ENCODE measurements at regions not wholly inside any gene's neighbourhood (a gene's known extent, or its start where the extent isn't known, plus 50 kb on each side); places are given as distances from the start of the nearest gene placed in this dataset.

GRCh38 chr11:106327637-106328036 lies 250.2 kb downstream of the AASDHPPT start (continued):
- no peak for TF ChIP-seq REST (IDR thresholded peaks at IDR 0.05; ENCODE audit: low read depth)

- Histone ChIP-seq H2AFZ (ENCODE audit: low read depth, low read length, poor library complexity, severe bottlenecking) (no peak overlapping the region), H3K27me3 (ENCODE audit: insufficient read depth, low read length) (no peaks in the 10 kb centered on the region; the same call in 1 of the 2 replicates), H4K20me1 (ENCODE audit: insufficient read depth) (no peaks in the 10 kb centered on the region), H3K4me2 (ENCODE audit: low read length) (no peak overlapping the region), H3K4me1 (ENCODE audit: control insufficient read depth in 1 of 2, insufficient read depth in 2 of 2, low read length in 2 of 2) (no peaks in the 10 kb centered on the region), H3K79me2 (ENCODE audit: insufficient read depth, low read length) (no peaks in the 10 kb centered on the region), H3K4me3 (replicated peaks in 1 of 2; ENCODE audit: low read depth in 1 of 2, low read length in 2 of 2) (no peak overlapping the region), H3K36me3 (ENCODE audit: control insufficient read depth in 1 of 2, insufficient read depth in 2 of 2, low read length in 2 of 2) (no peaks in the 10 kb centered on the region), H3K9ac (ENCODE audit: low read length) (no peak overlapping the region), H3K9me2 (ENCODE audit: insufficient read depth) (no peaks in the 10 kb centered on the region), H3K27ac (ENCODE audit: low read depth, low read length) (no peak overlapping the region), H3K9me3 (ENCODE audit: control insufficient read depth in 1 of 2, insufficient read depth in 1 of 2, low read depth in 1 of 2, low read length in 2 of 2) (no peaks in the 10 kb centered on the region)
- ChIA-PET CTCF (no interaction called here), POLR2A (no interaction called here), RAD21 (ENCODE audit: low non-redundant PET in 1 of 2, low total read pairs in 2 of 2, uncharacterized antibody in 2 of 2, unreplicated experiment in 2 of 2) (no interaction called here)
- no peak for DNase-seq (ENCODE audit: low read depth, low spot score)
- intact Hi-C loops (cut with micrococcal nuclease) = no loop called here
- BruUV-seq (replicated peaks) = no TSS peak
- ATAC-seq = no peak
- TF ChIP-seq POLR2AphosphoS5 (IDR thresholded peaks at IDR 0.05; ENCODE audit: low read depth, low read length) = no peak
- no peak for TF ChIP-seq SIN3A (IDR thresholded peaks at IDR 0.05; ENCODE audit: low read depth)
- no peak for TF ChIP-seq MAX (IDR thresholded peaks at IDR 0.05)
- TF ChIP-seq EZH2 (IDR thresholded peaks at IDR 0.05) = no peak
- TF ChIP-seq EGR1 (IDR thresholded peaks at IDR 0.05; ENCODE audit: low read depth) = no peak
- TF ChIP-seq CTCF (IDR thresholded peaks at IDR 0.05 in 2 of 3, conservative IDR thresholded peaks at IDR 0.05 in 1 of 3; ENCODE audit: borderline replicate concordance in 1 of 3, insufficient read depth in 1 of 3, low read depth in 2 of 3, low read length in 2 of 3) = no peak
- TF ChIP-seq ATF3 (IDR thresholded peaks at IDR 0.05) = no peak
- no peak for TF ChIP-seq ZNF274 (IDR thresholded peaks at IDR 0.05; ENCODE audit: low read depth, low read length)
- no peak for TF ChIP-seq SRF (IDR thresholded peaks at IDR 0.05; ENCODE audit: low read depth)
- TF ChIP-seq ZBTB33 (IDR thresholded peaks at IDR 0.05; ENCODE audit: extremely low read depth, insufficient replicate concordance, low read length) = no peak
- no peak for TF ChIP-seq EZH2phosphoT487 (IDR thresholded peaks at IDR 0.05; ENCODE audit: borderline replicate concordance)
- no peak for TF ChIP-seq POLR2A (IDR thresholded peaks at IDR 0.05; ENCODE audit: borderline replicate concordance, extremely low read depth, insufficient read depth, insufficient read length)
- TF ChIP-seq SP1 (IDR thresholded peaks at IDR 0.05; ENCODE audit: low read depth) = no peak
- no peak for TF ChIP-seq FOSL1 (IDR thresholded peaks at IDR 0.05; ENCODE audit: low read depth)
- no peak for TF ChIP-seq ELF1 (IDR thresholded peaks at IDR 0.05; ENCODE audit: borderline replicate concordance, low read depth)
- no peak for TF ChIP-seq TCF7L2 (IDR thresholded peaks at IDR 0.05; ENCODE audit: borderline replicate concordance, extremely low read depth, insufficient read depth, insufficient read length)
- TF ChIP-seq CEBPB (IDR thresholded peaks at IDR 0.05; ENCODE audit: low read depth) = no peak
Measured at GRCh38 chr11:106329273-106330018, 252.0 kb downstream of the AASDHPPT start.
